Spleen (tissue), 11 donors: ENCODE measurements at regions not wholly inside any gene's neighbourhood (a gene's known extent, or its start where the extent isn't known, plus 50 kb on each side); places are given as distances from the start of the nearest gene placed in this dataset.
A peak's percentile ranks its signal among the peaks of the same experiment; 100 is the strongest.

Experiments used
- DNase-seq: peaks from one replicate; pipeline ENCODE4 v3.0.0-alpha.2; 2020
- H3K27ac ChIP-seq, 8 donors: fragments of 200-600 bp; sonication (generic) in 7 of 8; 1 replicate in 4 of 8; 2 replicates in 4 of 8; pipeline versions ENCODE4 v1.5.0 to v1.8.0; 2016 to 2021; ENCODE audit warnings: inconsistent platforms in 4 of 8, mild to moderate bottlenecking in 4 of 8, moderate library complexity in 1 of 8
- H3K27me3 ChIP-seq, 7 donors: fragments of 200-600 bp; sonication (generic) in 6 of 7; replicated peaks in 1 of 7; 1 replicate in 4 of 7; 2 replicates in 3 of 7; pipeline versions ENCODE4 v1.5.0 to v1.8.0; 2016 to 2021; ENCODE audit warnings: inconsistent platforms in 3 of 7, mild to moderate bottlenecking in 1 of 7
- H3K36me3 ChIP-seq, 6 donors: fragments of 200-600 bp; sonication (generic) in 5 of 6; 1 replicate in 4 of 6; 2 replicates in 2 of 6; pipeline versions ENCODE4 v1.5.0 to v1.8.0; 2016 to 2021; ENCODE audit warnings: inconsistent platforms in 2 of 6
- H3K4me1 ChIP-seq, 6 donors: fragments of 200-600 bp; sonication (generic) in 5 of 6; 1 replicate in 3 of 6; 2 replicates in 3 of 6; pipeline versions ENCODE4 v1.5.0 to v1.8.0; 2016 to 2021; ENCODE audit warnings: inconsistent platforms in 3 of 6
- H3K4me3 ChIP-seq, 8 donors: fragments of 200-600 bp; sonication (generic) in 7 of 8; 1 replicate in 4 of 8; 2 replicates in 4 of 8; pipeline versions ENCODE4 v1.5.0 to v1.8.0; 2016 to 2021; ENCODE audit warnings: inconsistent platforms in 4 of 8, mild to moderate bottlenecking in 4 of 8, moderate library complexity in 2 of 8
- H3K9me3 ChIP-seq, 8 donors: fragments of 200-600 bp; sonication (generic) in 7 of 8; 1 replicate in 4 of 8; 2 replicates in 4 of 8; pipeline versions ENCODE4 v1.5.0 to v1.8.0; 2016 to 2021; ENCODE audit warnings: inconsistent platforms in 4 of 8
- CTCF ChIP-seq, 11 experiments: fragments of 200-600 bp in 7 of 11; fragments of 450-650 bp in 4 of 11; sonication (generic) in 4 of 11; IDR thresholded peaks in 8 of 11; conservative IDR thresholded peaks in 3 of 11; 1 replicate in 7 of 11; 2 replicates in 4 of 11; pipeline versions ENCODE4 v1.4.0 to v1.8.0; 2016 to 2021; ENCODE audit warnings: antibody characterized with exemption in 11 of 11, inconsistent platforms in 4 of 11, mild to moderate bottlenecking in 1 of 11
- POLR2A ChIP-seq, 3 donors: fragments of 450-650 bp; IDR thresholded peaks; one replicate each; pipeline ENCODE4 v1.5.1; 2017; ENCODE audit warnings: antibody characterized with exemption in 3 of 3, mild to moderate bottlenecking in 1 of 3
- POLR2AphosphoS5 ChIP-seq, 3 donors: sonication (generic); formaldehyde crosslinking; IDR thresholded peaks; one replicate each; pipeline ENCODE4 v1.5.1; 2017; ENCODE audit warnings: antibody characterized with exemption in 3 of 3
- WGBS, 5 donors: extraction: QIAGEN DNeasy Blood & Tissue Kit in 3 of 5; methylation state at CpG; one replicate each; pipeline versions ENCODE4 v1.1.5 to v1.1.7; 2013 to 2018; 5-methylcytosine and 5-hydroxymethylcytosine counted together
- intact Hi-C: fragments of 100-400 bp; cut with DNase I; formaldehyde crosslinking; loops from one replicate; pipeline ENCODE4 v1.15.0; 2023; ENCODE audit warnings: low total_unique reads
- donor health status: healthy with polysubstance abuse.
- donor health status: DM: no; HTN: no; CAD: no; lungs with moderate emphysema.
- donor health status: DM: no; HTN: no; CAD: no.
- donor health status: Bipolar disorder and iron deficiency.
- donor health status: healthy.
- donor health status: DM: no; HTN: no; CAD: no.
- donor health status: DM: yes; HTN: yes; CAD: no.

- TF ChIP-seq POLR2A (IDR thresholded peaks at IDR 0.05) (no peak), CTCF (IDR thresholded peaks at IDR 0.05 in 8 of 11, conservative IDR thresholded peaks at IDR 0.05 in 3 of 11) (no peak), POLR2AphosphoS5 (IDR thresholded peaks at IDR 0.05) (no peak)
- Histone ChIP-seq H3K27me3 (peaks cover 0 to 20% (median 10%) of the 10 kb centered on the region in 7 donors), H3K4me1 (peaks cover 3 to 11% (median 9%) of the 10 kb centered on the region in 6 donors), H3K4me3 (no peak overlapping the region), H3K27ac (no peak overlapping the region), H3K36me3 (no peaks in the 10 kb centered on the region), H3K9me3 (peaks cover 3 to 42% (median 27%) of the 10 kb centered on the region in 8 donors)
- intact Hi-C loops, result no loop called here
- DNase-seq, result no peak
These were observed 54.0 kb upstream of the PRPS1L1 start for GRCh38 chr7:18081617-18082016.

- Histone ChIP-seq H3K27ac (no peak overlapping the region), H3K27me3 (peaks cover 0 to 25% (median 14%) of the 10 kb centered on the region in 7 donors), H3K36me3 (no peaks in the 10 kb centered on the region), H3K9me3 (peaks cover 3 to 42% (median 27%) of the 10 kb centered on the region in 8 donors), H3K4me3 (no peak overlapping the region), H3K4me1 (peaks cover 3 to 14% (median 9%) of the 10 kb centered on the region in 6 donors)
- no peak for TF ChIP-seq POLR2AphosphoS5 (IDR thresholded peaks at IDR 0.05)
- no peak for TF ChIP-seq POLR2A (IDR thresholded peaks at IDR 0.05)
- TF ChIP-seq CTCF (IDR thresholded peaks at IDR 0.05 in 8 of 11, conservative IDR thresholded peaks at IDR 0.05 in 3 of 11), result no peak
- no peak for DNase-seq
- intact Hi-C loops, result no loop called here
- 75 to 93% (median 87%) methylated on average over 1 to 2 of the region's 2 CpGs for WGBS, 5 donors
These were observed 54.5 kb upstream of the PRPS1L1 start for GRCh38 chr7:18082169-18082568.

- DNase-seq, result peak; percentile 77
- intact Hi-C loops, result no loop called here
- H3K36me3 ChIP-seq, result no peaks in the 10 kb centered on the region
- peaks cover 0 to 36% (median 24%) of the 10 kb centered on the region in 7 donors for H3K27me3 ChIP-seq
- H3K27ac ChIP-seq, result peak overlapping the region in 7 of 8 donors; percentile 20 to 75 (median 62)
- TF ChIP-seq POLR2AphosphoS5 (IDR thresholded peaks at IDR 0.05) (peak in 1 of 3 donors; percentile 28), POLR2A (IDR thresholded peaks at IDR 0.05) (no peak), CTCF (IDR thresholded peaks at IDR 0.05 in 8 of 11, conservative IDR thresholded peaks at IDR 0.05 in 3 of 11) (peak in 2 of 11 experiments; percentile 14 to 22)
- peaks cover under 1 to 21% (median 12%) of the 10 kb centered on the region in 8 donors for H3K9me3 ChIP-seq
- peaks cover 3 to 33% (median 12%) of the 10 kb centered on the region in 6 donors for H3K4me1 ChIP-seq
- peak overlapping the region; percentile 58 to 87 (median 72) for H3K4me3 ChIP-seq
- 1 to 2% (median 1%) methylated on average over 39 to 108 of the region's 108 CpGs for WGBS, 5 donors
These were observed 58.7 kb upstream of the PRPS1L1 start for GRCh38 chr7:18086165-18087025.

- intact Hi-C loops, result no loop called here
- peaks cover 0 to 36% (median 24%) of the 10 kb centered on the region in 7 donors for H3K27me3 ChIP-seq
- whole genome bisulfite sequencing, 5 donors, result 19 to 28% (median 23%) methylated on average over 23 to 38 of the region's 38 CpGs
These were observed 59.5 kb upstream of the PRPS1L1 start for GRCh38 chr7:18087026-18087686.

More at GRCh38 chr7:18087026-18087686, 59.5 kb upstream of the PRPS1L1 start:
- TF ChIP-seq POLR2A (IDR thresholded peaks at IDR 0.05), result no peak
- TF ChIP-seq POLR2AphosphoS5 (IDR thresholded peaks at IDR 0.05), result no peak
- no peak for TF ChIP-seq CTCF (IDR thresholded peaks at IDR 0.05 in 8 of 11, conservative IDR thresholded peaks at IDR 0.05 in 3 of 11)
- no peaks in the 10 kb centered on the region for H3K36me3 ChIP-seq
- peak; percentile 59 for DNase-seq
- peaks cover 3 to 33% (median 12%) of the 10 kb centered on the region in 6 donors for H3K4me1 ChIP-seq
- H3K27ac ChIP-seq, result peak overlapping the region in 4 of 8 donors; percentile 33 to 75 (median 52)
- H3K4me3 ChIP-seq, result peak overlapping the region; percentile 44 to 87 (median 72)
- H3K9me3 ChIP-seq, result peaks cover 0 to 13% (median 5%) of the 10 kb centered on the region in 8 donors
